CD4-positive, alpha-beta T cell treated with Interferon alpha-2 for 1 hour (primary cell): ENCODE measurements at regions not wholly inside any gene's neighbourhood (a gene's known extent, or its start where the extent isn't known, plus 50 kb on each side); places are given as distances from the start of the nearest gene placed in this dataset.
"Not testable (repeated sequence)": the region's sequence is repeated elsewhere in the genome, so short reads cannot be mapped to it uniquely, and the experiment has no call there.

Experiments used
- DNase-seq, 2 donors: peaks; one replicate each; pipeline ENCODE4 v3.0.0-alpha.2; 2020 to 2022

GRCh38 chr1:121582898-121583297, 398.1 kb downstream of the SRGAP2C start:
- not testable (repeated sequence) for DNase-seq

GRCh38 chr1:121586369-121587229, 401.8 kb downstream of the SRGAP2C start:
- DNase-seq: peak in 1 of 2 donors; percentile 22

GRCh38 chr1:121587230-121587569, 402.4 kb downstream of the SRGAP2C start:
- DNase-seq: no peak

- no peak for DNase-seq
Measured at GRCh38 chr1:121587777-121588176, 403.0 kb downstream of the SRGAP2C start.

GRCh38 chr1:121594096-121594495, 409.3 kb downstream of the SRGAP2C start:
- no peak for DNase-seq

GRCh38 chr1:121595089-121595488, 410.3 kb downstream of the SRGAP2C start:
- no peak for DNase-seq

GRCh38 chr1:121604843-121605444, 420.2 kb downstream of the SRGAP2C start:
- not testable (repeated sequence) for DNase-seq

- DNase-seq: not testable (repeated sequence)
Measured at GRCh38 chr1:121607499-121607898, 422.7 kb downstream of the SRGAP2C start.
